DND-41 (cell line): ENCODE measurements at regions not wholly inside any gene's neighbourhood (a gene's known extent, or its start where the extent isn't known, plus 50 kb on each side); places are given as distances from the start of the nearest gene placed in this dataset.

Experiments used
- ATAC-seq: fragments of 200-7000 bp; cut with Tn5 transposase; 3 replicates; pipeline ENCODE4 v1.9.1; 2021; ENCODE audit warnings: low read depth; ENCODE audit not compliant: insufficient read depth
- DNase-seq: peaks from one replicate; pipeline ENCODE4 v3.0.0-alpha.2; 2020
- H2AFZ ChIP-seq: 2 replicates; pipeline ENCODE4 v1.6.0; 2012; ENCODE audit warnings: low read depth, low read length
- H3K27ac ChIP-seq: 2 replicates; pipeline ENCODE4 v1.5.1; 2012; ENCODE audit warnings: low read length, inconsistent platforms
- H3K27me3 ChIP-seq: fragments of 200-600 bp; sonication (generic); 2 replicates; pipeline ENCODE4 v1.6.0; 2012; ENCODE audit warnings: low read length, mild to moderate bottlenecking, inconsistent platforms; ENCODE audit not compliant: insufficient read depth, poor library complexity
- H3K36me3 ChIP-seq: 2 replicates; pipeline ENCODE4 v1.5.1; 2012; ENCODE audit warnings: low read length, inconsistent platforms; ENCODE audit not compliant: insufficient read depth
- H3K4me1 ChIP-seq: 2 replicates; pipeline ENCODE4 v1.5.1; 2012; ENCODE audit warnings: mild to moderate bottlenecking, low read length; ENCODE audit not compliant: insufficient read depth
- H3K4me2 ChIP-seq: 2 replicates; pipeline ENCODE4 v1.6.0; 2012; ENCODE audit warnings: mild to moderate bottlenecking, moderate library complexity, low read length, inconsistent platforms; ENCODE audit not compliant: insufficient read depth
- H3K4me3 ChIP-seq, 2 experiments: fragments of 200-600 bp in 1 of 2; shearing (Covaris generic) in 1 of 2; 2 replicates each; pipeline ENCODE4 v1.5.1; 2012 to 2016; ENCODE audit warnings: inconsistent platforms in 2 of 2, low read length in 2 of 2, mild to moderate bottlenecking in 2 of 2, low read depth in 1 of 2, moderate library complexity in 1 of 2
- H3K79me2 ChIP-seq: 2 replicates; pipeline ENCODE4 v1.6.0; 2012; ENCODE audit warnings: low read length, inconsistent platforms; ENCODE audit not compliant: insufficient read depth
- H3K9ac ChIP-seq: 2 replicates; pipeline ENCODE4 v1.6.0; 2012; ENCODE audit warnings: low read depth, mild to moderate bottlenecking, inconsistent platforms, low read length, moderate library complexity
- H3K9me3 ChIP-seq: 2 replicates; pipeline ENCODE4 v1.5.1; 2012; ENCODE audit warnings: low read length, moderate library complexity, mild to moderate bottlenecking, inconsistent platforms; ENCODE audit not compliant: insufficient read depth, severe bottlenecking
- H4K20me1 ChIP-seq: 2 replicates; pipeline ENCODE4 v1.6.0; 2012; ENCODE audit warnings: low read length; ENCODE audit not compliant: insufficient read depth
- EZH2 ChIP-seq: IDR thresholded peaks from 3 replicates; pipeline ENCODE4 v1.6.1; 2012; ENCODE audit warnings: borderline replicate concordance, low read depth, mild to moderate bottlenecking, moderate library complexity, low read length, inconsistent platforms; ENCODE audit not compliant: severe bottlenecking
- TF ChIP-seq, protein P1 (sequence below): IDR thresholded peaks from 2 replicates; pipeline ENCODE4 v1.5.1; 2012; ENCODE audit warnings: borderline replicate concordance, low read length, moderate library complexity, mild to moderate bottlenecking; ENCODE audit not compliant: poor library complexity, severe bottlenecking; ENCODE audit errors: extremely low read depth

DNA sequence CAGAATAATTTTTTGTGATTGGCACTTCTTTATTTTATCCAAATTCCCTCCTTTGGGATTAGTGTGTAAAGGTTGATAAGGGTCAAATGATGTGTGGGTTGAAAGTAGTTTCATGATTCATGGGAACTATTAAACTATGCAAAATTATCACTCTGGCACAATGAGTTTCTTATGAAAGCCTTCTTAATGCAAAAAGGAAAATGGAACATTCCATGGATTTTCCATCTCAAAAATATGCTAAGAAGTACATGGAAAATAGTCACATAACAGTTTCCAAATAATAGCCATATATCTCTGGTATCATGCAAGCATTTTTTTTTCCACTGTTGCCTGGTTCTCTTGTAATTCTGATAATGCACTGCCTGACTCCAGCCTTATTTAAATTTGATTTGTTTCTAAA, 639.7 kb downstream of the NR4A2 start:
- H3K9ac ChIP-seq: no peak overlapping the region
- H3K4me2 ChIP-seq: no peak overlapping the region
- no peaks in the 10 kb centered on the region for H3K27me3 ChIP-seq
- H3K79me2 ChIP-seq: no peaks in the 10 kb centered on the region
- H4K20me1 ChIP-seq: no peaks in the 10 kb centered on the region
- H3K9me3 ChIP-seq: no peaks in the 10 kb centered on the region
- no peak for ATAC-seq
- TF ChIP-seq EZH2: no peak
- TF ChIP-seq, protein P1, sequence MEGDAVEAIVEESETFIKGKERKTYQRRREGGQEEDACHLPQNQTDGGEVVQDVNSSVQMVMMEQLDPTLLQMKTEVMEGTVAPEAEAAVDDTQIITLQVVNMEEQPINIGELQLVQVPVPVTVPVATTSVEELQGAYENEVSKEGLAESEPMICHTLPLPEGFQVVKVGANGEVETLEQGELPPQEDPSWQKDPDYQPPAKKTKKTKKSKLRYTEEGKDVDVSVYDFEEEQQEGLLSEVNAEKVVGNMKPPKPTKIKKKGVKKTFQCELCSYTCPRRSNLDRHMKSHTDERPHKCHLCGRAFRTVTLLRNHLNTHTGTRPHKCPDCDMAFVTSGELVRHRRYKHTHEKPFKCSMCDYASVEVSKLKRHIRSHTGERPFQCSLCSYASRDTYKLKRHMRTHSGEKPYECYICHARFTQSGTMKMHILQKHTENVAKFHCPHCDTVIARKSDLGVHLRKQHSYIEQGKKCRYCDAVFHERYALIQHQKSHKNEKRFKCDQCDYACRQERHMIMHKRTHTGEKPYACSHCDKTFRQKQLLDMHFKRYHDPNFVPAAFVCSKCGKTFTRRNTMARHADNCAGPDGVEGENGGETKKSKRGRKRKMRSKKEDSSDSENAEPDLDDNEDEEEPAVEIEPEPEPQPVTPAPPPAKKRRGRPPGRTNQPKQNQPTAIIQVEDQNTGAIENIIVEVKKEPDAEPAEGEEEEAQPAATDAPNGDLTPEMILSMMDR: no peak
- H3K27ac ChIP-seq: no peak overlapping the region
- no peak for DNase-seq
- H3K36me3 ChIP-seq: no peaks in the 10 kb centered on the region
- H3K4me1 ChIP-seq: no peaks in the 10 kb centered on the region
- H3K4me3 ChIP-seq: no peak overlapping the region
- H2AFZ ChIP-seq: no peak overlapping the region

DNA sequence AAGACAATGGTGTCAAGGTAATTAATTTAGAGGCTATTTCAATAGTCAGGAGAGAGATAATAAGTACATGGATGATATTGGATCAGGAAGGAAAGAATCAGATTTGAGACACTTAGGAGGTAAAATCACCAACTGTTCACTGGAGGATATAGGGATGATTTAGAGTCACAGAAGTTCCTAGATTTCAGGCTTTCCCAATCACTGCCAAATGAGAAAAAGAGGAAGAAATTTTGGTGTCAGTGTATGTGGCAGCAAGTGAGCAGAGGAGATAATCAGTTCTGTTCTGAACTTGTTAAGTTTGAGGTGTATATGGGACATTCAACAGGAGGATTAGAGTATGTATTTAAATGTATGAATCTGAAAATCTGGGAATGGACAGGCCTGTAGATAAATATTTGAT, 640.4 kb downstream of the NR4A2 start:
- H3K27ac ChIP-seq: no peak overlapping the region
- no peak overlapping the region for H2AFZ ChIP-seq
- no peak for DNase-seq
- no peaks in the 10 kb centered on the region for H3K9me3 ChIP-seq
- H3K79me2 ChIP-seq: no peaks in the 10 kb centered on the region
- no peak overlapping the region for H3K4me2 ChIP-seq
- TF ChIP-seq, protein P1: no peak
- no peak for TF ChIP-seq EZH2
- no peak overlapping the region for H3K4me3 ChIP-seq
- H4K20me1 ChIP-seq: no peaks in the 10 kb centered on the region
- H3K36me3 ChIP-seq: no peaks in the 10 kb centered on the region
- no peaks in the 10 kb centered on the region for H3K27me3 ChIP-seq
- H3K9ac ChIP-seq: no peak overlapping the region
- H3K4me1 ChIP-seq: no peaks in the 10 kb centered on the region
- no peak for ATAC-seq

DNA sequence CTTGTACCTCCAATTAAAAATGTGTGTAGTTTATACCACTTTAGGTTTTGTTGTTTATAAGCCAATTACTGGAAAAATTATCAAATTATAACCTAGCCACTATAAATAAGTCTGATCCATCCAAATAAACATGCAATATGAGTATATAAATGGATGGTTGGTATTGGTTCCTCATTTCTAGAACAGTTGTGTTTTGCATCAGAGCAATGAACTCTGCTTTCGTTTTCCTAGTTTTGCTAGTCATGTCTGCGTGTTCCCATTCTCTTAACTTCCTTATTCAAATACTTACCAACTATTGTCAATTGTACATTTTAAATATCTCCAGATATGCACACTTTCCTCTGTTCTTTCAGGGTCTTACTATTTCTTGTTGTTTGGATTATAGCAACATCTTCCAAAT, 641.7 kb downstream of the NR4A2 start:
- Histone ChIP-seq H3K27me3 (no peaks in the 10 kb centered on the region), H3K4me2 (no peak overlapping the region), H3K9ac (no peak overlapping the region), H3K79me2 (no peaks in the 10 kb centered on the region), H4K20me1 (no peaks in the 10 kb centered on the region), H3K27ac (no peak overlapping the region), H2AFZ (no peak overlapping the region), H3K36me3 (no peaks in the 10 kb centered on the region), H3K9me3 (no peaks in the 10 kb centered on the region), H3K4me1 (no peaks in the 10 kb centered on the region), H3K4me3 (no peak overlapping the region)
- DNase-seq: no peak
- no peak for ATAC-seq
- TF ChIP-seq, protein P1: no peak
- TF ChIP-seq EZH2: no peak

DNA sequence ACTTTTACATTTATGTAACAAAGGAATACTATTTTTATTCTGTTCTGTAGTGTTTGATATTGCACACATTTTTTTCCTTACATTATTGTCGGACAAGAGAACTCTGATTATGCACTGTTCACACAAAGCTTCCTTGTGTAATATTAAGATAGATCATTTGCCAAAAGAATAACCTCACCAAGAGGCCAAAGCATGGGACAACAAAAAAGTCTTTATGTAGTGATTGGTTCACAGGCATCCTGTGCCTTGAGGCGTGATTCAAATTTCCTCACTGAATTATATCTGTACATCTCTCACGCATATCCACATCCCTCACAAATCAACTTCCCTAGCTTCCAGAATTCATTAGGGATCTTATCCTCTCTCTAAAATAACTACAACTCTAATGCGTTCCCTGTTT, 642.7 kb downstream of the NR4A2 start:
- H3K36me3 ChIP-seq: no peaks in the 10 kb centered on the region
- H3K4me1 ChIP-seq: no peaks in the 10 kb centered on the region
- no peak overlapping the region for H3K4me3 ChIP-seq
- DNase-seq: no peak
- no peaks in the 10 kb centered on the region for H3K79me2 ChIP-seq
- H3K4me2 ChIP-seq: no peak overlapping the region
- H3K27ac ChIP-seq: no peak overlapping the region
- H3K27me3 ChIP-seq: no peaks in the 10 kb centered on the region
- no peak for TF ChIP-seq EZH2
- TF ChIP-seq, protein P1: no peak
- ATAC-seq: no peak
- no peak overlapping the region for H2AFZ ChIP-seq
- no peaks in the 10 kb centered on the region for H4K20me1 ChIP-seq
- no peaks in the 10 kb centered on the region for H3K9me3 ChIP-seq
- no peak overlapping the region for H3K9ac ChIP-seq
